ENCODE measurements at regions not wholly inside any gene's neighbourhood (a gene's known extent, or its start where the extent isn't known, plus 50 kb on each side); places are given as distances from the start of the nearest gene placed in this dataset.

DNA sequence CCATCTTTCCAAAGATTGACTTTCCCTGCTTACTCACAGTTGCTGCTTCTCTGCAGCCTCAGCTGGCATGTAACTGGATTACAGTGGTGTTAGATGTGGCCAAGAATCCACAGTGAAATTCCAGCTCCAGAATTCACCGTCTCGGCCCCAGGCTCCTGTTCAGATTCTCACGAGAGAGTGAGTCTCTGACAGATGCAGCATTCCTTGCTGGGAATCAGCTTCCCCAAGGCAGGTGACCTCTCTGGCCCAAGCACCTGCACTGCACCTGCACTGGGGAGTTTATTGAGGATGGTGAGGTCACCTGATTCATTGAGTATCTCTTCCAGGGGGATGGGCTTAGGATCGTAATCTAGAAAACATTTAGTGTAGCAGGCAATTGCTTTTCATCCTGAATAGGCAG is 600.5 kb upstream of the RBFOX1 start:
- H3K27me3 ChIP-seq (ENCODE audit: insufficient read depth) = no peaks in the 10 kb centered on the region
- H3K4me1 ChIP-seq (ENCODE audit: insufficient read depth) = no peaks in the 10 kb centered on the region
- no peaks in the 10 kb centered on the region for H3K79me2 ChIP-seq (replicated peaks; ENCODE audit: insufficient read depth)
- DNase-seq (ENCODE audit: low spot score) (peak; percentile 0), ATAC-seq (no peak; the same call in 2 of the 3 replicates)
- no peaks in the 10 kb centered on the region for H3K9me2 ChIP-seq (ENCODE audit: insufficient read depth)
- peaks cover 54% of the 10 kb centered on the region for H3K9me3 Mint-ChIP-seq
- no peak for TF ChIP-seq CREB1 (CRISPR knock-in tag; IDR thresholded peaks at IDR 0.05; ENCODE audit: low read depth)
- no peak for TF ChIP-seq ZNF331 (CRISPR knock-in tag; IDR thresholded peaks at IDR 0.05; ENCODE audit: low read depth)
- TF ChIP-seq NANOG (IDR thresholded peaks at IDR 0.05; ENCODE audit: borderline replicate concordance) = no peak
- TF ChIP-seq STAT1 (IDR thresholded peaks at IDR 0.05; ENCODE audit: unreplicated experiment) = no peak
- TF ChIP-seq ZNF114 (CRISPR knock-in tag; IDR thresholded peaks at IDR 0.05) = no peak
- TF ChIP-seq CTCF (conservative IDR thresholded peaks at IDR 0.05; ENCODE audit: low read depth in 2 of 2) = no peak
- no peak for TF ChIP-seq EZH2phosphoT487 (IDR thresholded peaks at IDR 0.05; ENCODE audit: unreplicated experiment)
- peaks cover 5% of the 10 kb centered on the region; the same call in 2 of the 3 replicates for H3K4me1 Mint-ChIP-seq
- no peak overlapping the region for H3K4me2 ChIP-seq
- no peak overlapping the region for H3K4me3 ChIP-seq
- H3K27me3 Mint-ChIP-seq (ENCODE audit: insufficient read depth, low read depth, poor library complexity) = no peaks in the 10 kb centered on the region
- no peaks in the 10 kb centered on the region for H3K36me3 Mint-ChIP-seq (ENCODE audit: low read depth)
- no peak overlapping the region for H3K27ac Mint-ChIP-seq
- H2AFZ ChIP-seq = no peak overlapping the region
- no peaks in the 10 kb centered on the region for H4K20me1 ChIP-seq (replicated peaks; ENCODE audit: insufficient read depth)
- H3K27ac ChIP-seq (ENCODE audit: low read depth) = no peak overlapping the region
- no peaks in the 10 kb centered on the region for H3F3A ChIP-seq (replicated peaks; ENCODE audit: low read depth)
- no peak overlapping the region for H3K4me3 Mint-ChIP-seq
- H3K36me3 ChIP-seq (ENCODE audit: insufficient read depth) = 0 out of 2 replicates have a peak, but pooled peaks cover 3% of the 10 kb centered on the region

GRCh38 chr16:6728381-6728780 is 604.3 kb upstream of the RBFOX1 start:
- Histone ChIP-seq H4K20me1 (replicated peaks; ENCODE audit: insufficient read depth) (no peaks in the 10 kb centered on the region), H3F3A (replicated peaks; ENCODE audit: low read depth) (no peaks in the 10 kb centered on the region), H3K36me3 (ENCODE audit: insufficient read depth) (0 out of 2 replicates have a peak, but pooled peaks cover 3% of the 10 kb centered on the region), H3K4me2 (no peak overlapping the region), H3K4me3 (no peak overlapping the region), H2AFZ (no peak overlapping the region), H3K79me2 (replicated peaks; ENCODE audit: insufficient read depth) (no peaks in the 10 kb centered on the region), H3K27ac (ENCODE audit: low read depth) (no peak overlapping the region), H3K27me3 (ENCODE audit: insufficient read depth) (no peaks in the 10 kb centered on the region), H3K9me2 (ENCODE audit: insufficient read depth) (no peaks in the 10 kb centered on the region), H3K4me1 (ENCODE audit: insufficient read depth) (no peaks in the 10 kb centered on the region)
- Mint-ChIP-seq H3K36me3 (ENCODE audit: low read depth) (no peaks in the 10 kb centered on the region; the same call in 2 of the 3 replicates), H3K4me1 (no peaks in the 10 kb centered on the region; the same call in 2 of the 3 replicates), H3K27me3 (ENCODE audit: insufficient read depth, low read depth, poor library complexity) (no peaks in the 10 kb centered on the region), H3K9me3 (peaks cover 55% of the 10 kb centered on the region), H3K27ac (no peak overlapping the region), H3K4me3 (no peak overlapping the region)
- ATAC-seq = no peak
- DNase-seq (ENCODE audit: low spot score) = no peak
- no peak for TF ChIP-seq ZNF331 (CRISPR knock-in tag; IDR thresholded peaks at IDR 0.05; ENCODE audit: low read depth)
- TF ChIP-seq, protein P1, sequence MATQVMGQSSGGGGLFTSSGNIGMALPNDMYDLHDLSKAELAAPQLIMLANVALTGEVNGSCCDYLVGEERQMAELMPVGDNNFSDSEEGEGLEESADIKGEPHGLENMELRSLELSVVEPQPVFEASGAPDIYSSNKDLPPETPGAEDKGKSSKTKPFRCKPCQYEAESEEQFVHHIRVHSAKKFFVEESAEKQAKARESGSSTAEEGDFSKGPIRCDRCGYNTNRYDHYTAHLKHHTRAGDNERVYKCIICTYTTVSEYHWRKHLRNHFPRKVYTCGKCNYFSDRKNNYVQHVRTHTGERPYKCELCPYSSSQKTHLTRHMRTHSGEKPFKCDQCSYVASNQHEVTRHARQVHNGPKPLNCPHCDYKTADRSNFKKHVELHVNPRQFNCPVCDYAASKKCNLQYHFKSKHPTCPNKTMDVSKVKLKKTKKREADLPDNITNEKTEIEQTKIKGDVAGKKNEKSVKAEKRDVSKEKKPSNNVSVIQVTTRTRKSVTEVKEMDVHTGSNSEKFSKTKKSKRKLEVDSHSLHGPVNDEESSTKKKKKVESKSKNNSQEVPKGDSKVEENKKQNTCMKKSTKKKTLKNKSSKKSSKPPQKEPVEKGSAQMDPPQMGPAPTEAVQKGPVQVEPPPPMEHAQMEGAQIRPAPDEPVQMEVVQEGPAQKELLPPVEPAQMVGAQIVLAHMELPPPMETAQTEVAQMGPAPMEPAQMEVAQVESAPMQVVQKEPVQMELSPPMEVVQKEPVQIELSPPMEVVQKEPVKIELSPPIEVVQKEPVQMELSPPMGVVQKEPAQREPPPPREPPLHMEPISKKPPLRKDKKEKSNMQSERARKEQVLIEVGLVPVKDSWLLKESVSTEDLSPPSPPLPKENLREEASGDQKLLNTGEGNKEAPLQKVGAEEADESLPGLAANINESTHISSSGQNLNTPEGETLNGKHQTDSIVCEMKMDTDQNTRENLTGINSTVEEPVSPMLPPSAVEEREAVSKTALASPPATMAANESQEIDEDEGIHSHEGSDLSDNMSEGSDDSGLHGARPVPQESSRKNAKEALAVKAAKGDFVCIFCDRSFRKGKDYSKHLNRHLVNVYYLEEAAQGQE (IDR thresholded peaks at IDR 0.05; ENCODE audit: unreplicated experiment) = no peak
- TF ChIP-seq NANOG (IDR thresholded peaks at IDR 0.05; ENCODE audit: borderline replicate concordance) = no peak
- no peak for TF ChIP-seq CREB1 (CRISPR knock-in tag; IDR thresholded peaks at IDR 0.05; ENCODE audit: low read depth)
- no peak for TF ChIP-seq EZH2 (IDR thresholded peaks at IDR 0.05; ENCODE audit: low read depth, unreplicated experiment)
- no peak for TF ChIP-seq ZNF114 (CRISPR knock-in tag; IDR thresholded peaks at IDR 0.05)
- TF ChIP-seq JUNB (IDR thresholded peaks at IDR 0.05; ENCODE audit: unreplicated experiment) = no peak
- no peak for TF ChIP-seq CTCF (conservative IDR thresholded peaks at IDR 0.05; ENCODE audit: low read depth in 2 of 2)
